Fibroblast of upper back skin (primary cell): ENCODE measurements at regions not wholly inside any gene's neighbourhood (a gene's known extent, or its start where the extent isn't known, plus 50 kb on each side); places are given as distances from the start of the nearest gene placed in this dataset.

ENCODE experiments used
- DNase-seq: peaks from one replicate; pipeline ENCODE4 v3.0.0-alpha.2; 2013

DNA sequence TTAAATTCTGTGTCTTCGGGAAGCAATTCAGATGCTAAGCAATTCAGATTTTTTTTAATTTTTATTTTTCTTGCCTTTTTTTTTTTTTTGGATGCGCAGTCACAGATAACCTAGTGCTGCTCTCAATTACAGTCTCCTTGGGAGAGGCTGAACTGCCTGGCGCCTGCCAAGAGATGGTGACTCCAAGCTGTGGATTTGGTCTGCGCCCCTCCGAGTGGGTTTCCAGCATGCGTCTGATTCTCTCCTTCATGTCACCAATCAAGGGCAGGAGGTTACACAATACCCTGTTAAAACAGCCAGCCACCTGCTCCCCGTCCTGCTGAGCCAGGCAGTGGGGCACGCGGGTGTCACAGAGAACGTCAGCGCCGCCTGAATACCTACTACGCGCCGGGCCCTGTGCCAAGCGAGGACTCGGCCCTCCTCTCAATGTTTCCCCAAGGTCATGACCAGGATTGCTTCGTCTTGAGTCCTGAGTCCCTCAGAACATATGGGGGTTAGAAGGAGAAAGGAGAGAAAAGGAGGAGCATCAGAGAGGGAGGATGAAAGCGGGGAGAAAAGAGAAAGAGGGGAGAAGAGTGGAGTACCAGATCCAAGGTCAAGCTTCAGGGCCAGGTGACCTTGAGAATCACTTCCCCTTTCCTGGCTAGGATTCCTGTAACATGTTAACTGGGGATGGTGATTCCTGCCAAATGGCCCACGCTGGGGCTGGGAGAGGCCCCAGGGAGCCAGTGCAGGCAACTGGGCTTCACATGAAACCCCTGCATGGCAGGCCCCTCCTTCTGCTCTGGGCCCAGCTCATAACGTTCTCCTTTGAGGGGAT lies 213.6 kb downstream of the URI1 start:
- no peak for DNase-seq

DNA sequence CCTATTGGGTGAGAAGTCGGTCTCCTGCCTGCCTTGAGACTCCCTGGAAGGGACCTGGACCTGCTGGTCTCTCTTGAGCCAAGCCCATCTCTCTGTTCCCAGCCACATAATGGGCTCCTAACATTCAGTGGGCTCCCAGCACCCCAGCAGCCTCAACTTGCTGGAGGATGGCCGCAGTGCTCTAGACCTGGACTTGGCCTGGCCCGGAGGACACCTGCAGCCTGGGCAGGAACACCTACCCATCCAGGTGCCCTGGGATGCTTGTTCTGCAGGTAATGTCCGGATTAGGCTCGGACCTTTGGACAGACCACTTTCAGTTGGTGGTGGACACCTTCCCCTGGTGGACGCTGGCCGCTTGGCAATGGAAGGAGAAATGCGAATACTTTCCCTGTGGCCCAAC lies 214.6 kb downstream of the URI1 start:
- DNase-seq = no peak

DNA sequence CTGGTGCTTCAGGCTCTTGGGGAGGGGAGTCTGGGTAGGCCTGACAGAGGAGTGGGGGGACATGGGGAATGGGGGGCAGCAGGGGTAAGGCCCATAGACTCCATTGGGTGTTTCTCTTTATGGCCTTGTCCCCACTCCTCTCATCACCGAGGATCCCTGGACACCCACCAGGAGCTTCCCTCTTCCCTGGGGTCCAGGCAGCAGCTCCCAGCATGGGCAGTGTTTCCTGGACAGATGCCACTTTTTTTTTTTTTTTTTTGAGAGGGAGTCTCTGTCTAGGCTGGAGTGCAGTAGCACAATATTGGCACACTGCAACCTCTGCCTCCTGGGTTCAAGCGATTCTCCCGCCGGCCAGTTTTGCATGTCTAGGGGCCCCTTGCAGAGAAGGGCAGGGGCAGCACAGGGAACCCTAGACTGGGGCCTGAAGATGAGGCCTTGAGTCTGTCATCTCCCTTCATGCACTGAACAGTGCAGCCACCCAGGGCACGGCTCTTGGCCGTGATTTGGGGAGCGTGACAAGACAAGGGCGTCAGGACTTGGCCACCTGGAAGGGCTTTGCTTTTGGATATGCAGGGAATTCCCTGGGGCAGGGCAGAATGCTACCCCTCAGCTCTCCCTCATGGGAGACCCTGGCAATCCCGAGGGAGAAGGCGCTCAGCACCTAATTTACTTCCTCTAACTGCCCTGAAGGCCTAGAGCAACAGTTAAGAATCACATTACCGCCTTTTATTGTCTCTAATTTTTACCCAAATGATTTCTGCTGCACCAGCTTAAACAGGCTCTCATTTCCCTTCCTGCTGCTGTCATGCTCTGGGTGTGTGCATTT lies 213.9 kb upstream of the ZNF536 start:
- no peak for DNase-seq

DNA sequence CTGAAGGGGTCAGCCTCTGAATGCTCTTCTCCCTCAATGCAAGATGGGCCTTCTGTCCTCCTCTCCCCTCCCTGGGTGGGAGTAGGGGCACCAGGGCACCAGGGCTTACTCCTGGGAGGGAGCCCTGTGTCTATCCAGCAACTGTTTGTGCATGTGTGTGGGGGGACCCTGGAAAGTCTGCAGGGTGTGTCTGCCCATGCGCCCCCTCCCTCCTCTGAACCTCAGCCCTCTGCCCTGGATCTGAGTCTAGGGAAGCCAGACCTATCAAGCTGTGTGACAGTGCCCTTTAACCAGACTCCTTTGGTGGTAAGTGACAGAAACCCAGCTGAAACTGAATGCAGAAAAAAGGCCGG lies 213.3 kb upstream of the ZNF536 start:
- no peak for DNase-seq

DNA sequence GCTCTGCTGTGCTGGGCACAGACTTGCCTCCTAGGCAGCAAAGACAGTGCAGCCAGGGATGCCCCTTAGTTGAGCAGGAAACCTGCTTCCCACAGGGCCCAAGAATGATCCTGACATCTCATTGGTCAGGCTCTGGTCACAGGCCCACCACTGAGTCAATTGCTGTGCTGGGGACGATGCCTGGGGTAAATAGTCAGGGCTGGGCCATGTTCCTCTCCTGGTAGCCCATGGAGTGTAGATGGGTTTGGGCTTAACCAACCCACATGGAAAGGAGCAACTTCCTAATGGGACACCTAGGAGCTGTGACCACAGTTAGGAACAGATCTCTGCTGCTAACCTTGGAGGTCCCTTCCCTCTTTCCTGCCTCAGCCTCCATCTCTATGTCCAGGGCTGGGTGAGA lies 212.5 kb upstream of the ZNF536 start:
- DNase-seq = no peak

DNA sequence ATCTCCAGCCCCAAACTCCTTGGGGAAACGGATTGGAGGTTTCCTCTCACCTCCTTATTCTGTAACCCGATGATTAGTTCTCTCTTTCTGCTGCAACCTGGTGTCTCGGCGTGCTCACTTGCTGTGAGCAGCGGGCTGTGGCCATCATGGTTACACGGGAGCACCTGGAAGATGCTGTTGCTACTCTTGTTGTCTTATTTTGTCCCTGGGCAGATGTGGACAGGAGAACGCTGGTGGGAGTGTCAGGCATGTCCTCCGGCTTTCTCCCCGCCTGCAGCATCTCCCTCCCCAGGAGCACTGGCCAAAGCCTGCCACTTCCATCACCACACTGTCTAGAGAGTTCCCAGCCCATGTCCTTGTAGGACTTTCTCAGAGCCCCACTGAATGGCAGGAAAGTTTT lies 211.8 kb upstream of the ZNF536 start:
- DNase-seq = no peak

DNA sequence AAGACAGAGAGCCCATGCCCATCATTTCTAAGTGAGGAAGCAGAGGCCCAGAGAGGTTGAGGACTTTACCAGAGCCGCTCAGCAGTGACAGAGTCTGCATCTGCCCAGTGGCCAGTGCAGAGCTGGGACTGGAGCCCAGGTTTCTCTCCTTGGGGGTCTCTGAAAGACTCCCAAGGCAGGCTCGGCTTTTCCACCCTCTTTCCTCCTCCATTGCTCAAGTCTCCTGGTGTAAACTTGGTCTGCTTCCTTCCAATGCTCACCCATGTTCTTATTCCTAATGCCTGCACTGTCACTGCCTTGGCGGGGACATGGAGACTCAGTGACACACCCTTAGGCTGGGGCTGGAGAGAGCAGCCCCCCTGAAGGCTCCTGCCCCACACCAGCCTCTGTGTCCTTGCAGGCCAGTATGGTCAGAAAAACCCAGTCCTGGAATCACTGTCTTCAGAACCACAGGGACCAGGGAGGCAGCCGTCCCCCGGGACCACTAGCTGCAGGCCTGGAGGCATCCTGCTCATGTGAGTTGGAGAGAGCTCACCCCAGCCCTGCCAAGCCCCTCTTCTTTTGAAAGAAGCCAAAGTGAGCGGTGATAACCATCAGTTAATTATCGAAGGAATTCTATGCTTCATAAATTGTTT lies 211.0 kb upstream of the ZNF536 start:
- DNase-seq = no peak

DNA sequence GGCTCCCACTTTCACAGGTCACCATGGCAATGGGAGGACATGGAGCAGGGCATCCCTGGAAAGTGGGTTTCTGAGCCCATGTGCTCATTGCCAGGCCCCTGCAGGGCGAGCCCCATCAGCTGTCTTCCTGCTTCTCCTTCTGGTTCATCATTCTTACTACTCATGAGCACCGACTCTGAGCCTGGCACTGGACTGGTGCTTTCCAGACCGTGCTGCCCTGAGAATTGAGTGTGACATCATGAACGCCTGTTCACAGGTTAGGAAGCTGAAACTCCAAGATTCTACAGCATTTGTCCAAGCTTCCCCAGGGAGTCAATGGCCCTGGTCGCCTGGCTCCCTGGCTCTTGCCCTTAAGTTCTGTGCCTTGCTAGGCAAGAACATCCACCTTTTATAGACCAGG lies 210.4 kb upstream of the ZNF536 start:
- no peak for DNase-seq

DNA sequence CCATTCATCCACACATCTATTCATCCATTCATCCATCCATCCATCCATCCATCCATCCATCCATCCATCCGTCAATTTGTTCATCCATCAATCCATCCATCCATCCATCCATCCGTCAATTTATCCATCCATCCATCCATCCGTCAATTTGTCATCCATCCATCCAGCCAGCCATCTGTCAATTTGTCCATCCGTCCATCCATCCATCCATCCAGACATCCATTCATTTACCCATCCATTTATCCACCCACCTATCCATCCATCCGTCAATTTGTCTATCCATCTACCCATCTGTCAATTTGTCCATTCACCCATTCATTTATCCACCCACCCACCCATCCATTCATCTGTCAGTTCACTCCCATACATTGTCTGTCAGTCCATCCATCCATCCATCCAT lies 209.5 kb upstream of the ZNF536 start:
- no peak for DNase-seq

DNA sequence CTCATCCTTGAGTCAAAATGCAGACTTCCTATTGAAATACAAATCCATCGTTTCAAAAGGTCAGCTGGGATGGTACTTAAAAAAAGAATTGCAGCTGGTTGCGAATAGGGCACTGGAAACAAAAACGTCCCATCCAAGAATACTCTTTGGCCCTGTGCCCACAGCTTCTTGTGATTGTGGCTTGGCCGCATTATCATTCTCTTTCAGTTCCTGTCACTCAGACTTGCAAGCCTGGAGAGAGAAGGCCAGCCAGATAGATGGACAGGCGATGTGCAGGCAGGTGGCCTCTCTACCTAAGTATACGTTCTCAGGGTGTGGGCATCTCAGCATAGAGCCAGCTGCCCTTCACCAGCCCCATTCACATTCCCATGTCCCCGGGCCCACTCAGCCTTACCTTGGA lies 208.5 kb upstream of the ZNF536 start:
- DNase-seq = no peak

DNA sequence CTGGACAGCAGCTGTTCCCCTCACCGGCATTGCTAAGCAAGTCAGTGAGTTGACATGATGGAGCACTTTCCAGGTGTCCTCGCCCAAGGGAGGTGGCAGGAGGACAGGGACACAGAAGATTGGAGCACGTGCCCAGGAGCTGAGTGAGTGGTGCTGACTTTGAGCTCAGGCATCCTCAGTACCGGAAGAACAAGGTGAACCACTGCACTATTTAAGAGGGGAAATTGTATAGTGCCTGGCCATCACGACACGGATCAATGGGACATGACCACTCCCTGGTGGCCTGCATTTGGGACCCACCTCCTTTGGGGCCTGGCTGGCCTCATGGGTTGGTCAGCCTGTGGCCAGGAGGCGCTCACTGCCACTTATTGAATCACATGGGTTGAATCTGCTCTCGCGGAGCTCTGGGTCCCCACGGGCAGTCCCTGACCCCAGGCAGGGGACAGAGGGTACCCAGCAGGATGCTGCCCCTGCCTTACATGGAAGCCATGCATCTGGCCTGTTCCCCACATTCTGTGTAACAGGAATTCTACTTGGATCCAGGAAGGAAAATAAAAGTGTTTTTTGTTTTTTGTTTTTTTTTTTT lies 206.9 kb upstream of the ZNF536 start:
- no peak for DNase-seq

DNA sequence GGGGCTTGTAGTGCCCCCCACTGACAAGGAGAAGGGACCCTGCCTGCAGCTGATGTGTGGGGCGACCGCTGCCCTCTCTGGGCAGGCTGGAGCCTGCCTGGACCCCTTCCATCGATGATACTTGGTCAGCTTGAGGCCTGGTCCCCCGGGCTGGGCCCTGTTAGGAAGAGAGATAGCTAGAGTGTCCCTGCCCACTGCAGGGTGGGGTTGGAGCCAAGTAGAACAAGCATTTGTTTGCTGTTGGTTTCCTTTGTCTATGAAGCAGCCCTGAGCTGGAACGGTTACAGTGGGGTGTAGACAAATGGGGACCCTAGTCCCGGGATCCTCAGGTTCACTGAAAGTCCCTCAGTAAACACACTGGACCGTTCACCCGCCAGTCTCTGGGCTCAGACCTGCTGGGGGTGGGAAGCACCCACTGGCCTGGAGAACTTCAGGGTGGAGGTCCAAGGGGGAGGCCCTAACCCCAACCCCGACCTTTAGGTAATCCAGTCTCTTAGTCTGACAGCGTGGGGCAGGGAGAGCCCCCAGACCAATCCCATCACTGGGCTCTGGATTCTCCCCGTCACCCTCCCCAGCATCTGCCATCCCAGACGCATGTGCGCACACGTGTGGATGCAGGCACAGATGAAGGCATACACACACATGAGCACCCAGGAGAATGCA lies 204.8 kb upstream of the ZNF536 start:
- no peak for DNase-seq

DNA sequence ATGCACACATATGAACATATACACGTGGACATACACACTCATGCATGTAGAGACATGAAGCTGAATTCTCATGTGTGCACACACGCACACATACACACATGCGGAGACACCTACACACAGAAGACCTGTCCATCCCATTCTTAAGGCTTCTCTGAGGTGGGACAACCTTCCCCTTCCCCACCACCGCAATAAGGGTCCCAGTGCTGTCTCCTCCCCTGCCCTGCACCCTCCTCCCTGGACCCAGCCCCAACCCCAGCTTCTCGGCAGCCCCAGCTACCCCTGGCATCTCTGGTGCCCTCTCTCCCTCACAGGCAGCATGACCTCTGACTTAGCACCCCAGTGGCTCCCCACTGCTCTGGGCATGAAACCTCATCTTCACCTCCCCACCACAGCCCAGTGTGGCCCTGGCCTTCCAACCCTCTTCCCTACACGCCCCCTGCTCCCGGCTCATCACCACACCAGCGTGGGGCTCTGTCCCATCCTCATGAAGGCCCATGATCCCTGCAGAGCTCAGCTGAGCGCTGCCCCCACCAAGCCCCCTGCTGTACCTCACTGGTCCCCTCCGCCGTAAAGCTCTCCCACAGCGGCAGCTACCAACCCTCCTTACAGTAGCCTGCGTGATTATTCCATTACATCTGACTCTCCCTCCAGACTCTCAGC lies 204.1 kb upstream of the ZNF536 start:
- no peak for DNase-seq

DNA sequence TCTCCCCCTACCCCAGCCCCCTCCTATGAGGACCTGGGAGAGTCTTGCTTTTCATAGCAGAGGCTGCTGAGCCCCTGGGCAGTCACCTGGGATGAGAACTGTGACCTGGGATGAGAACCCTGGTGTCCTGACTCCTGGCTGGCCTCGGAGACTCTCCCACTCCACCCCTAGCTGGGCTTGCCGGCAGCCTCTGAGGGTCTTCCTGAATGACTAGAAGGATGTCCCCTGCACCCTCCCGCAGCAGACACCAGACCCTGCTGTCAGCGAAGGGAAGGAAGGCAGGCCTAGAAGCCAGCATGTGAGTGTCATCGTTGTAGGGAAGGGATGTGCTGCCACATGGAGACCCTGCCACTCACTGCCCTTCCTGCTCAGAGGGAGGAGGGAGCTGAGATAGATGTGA lies 203.4 kb upstream of the ZNF536 start:
- no peak for DNase-seq

DNA sequence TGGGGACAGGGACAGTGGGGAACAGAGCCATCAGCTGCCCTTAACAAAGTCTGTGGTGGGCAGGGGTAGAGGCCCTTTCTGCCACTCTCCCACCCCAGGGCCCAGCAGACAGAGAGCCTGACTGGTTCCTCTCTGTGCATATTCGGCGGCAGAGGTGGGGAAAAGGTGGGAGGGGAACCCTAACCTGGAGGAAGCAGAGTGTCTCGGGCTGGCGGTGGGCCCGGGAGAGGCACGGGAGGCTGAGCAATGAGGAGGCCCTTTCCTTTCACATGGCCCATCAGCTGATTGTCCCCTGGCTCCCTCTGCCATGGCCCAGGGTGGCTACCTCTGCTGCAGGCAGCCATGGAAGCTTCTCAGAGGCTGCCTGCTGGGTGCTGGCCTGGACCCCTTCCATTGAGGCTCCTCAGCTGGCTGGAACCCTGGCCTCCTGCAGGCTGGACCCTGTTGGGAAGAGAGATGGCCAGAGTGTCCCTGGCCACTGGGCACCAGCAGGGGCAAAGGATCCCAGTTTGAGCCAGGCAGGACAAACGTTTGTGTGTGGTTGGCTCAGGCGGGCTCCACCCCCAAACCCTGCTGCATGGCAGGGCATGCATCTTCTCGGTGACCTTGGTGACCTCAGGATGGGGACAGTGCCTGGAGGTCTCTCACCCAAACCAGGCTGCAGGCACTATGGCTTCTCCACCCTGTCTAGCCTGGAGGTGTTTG lies 202.8 kb upstream of the ZNF536 start:
- DNase-seq = no peak

DNA sequence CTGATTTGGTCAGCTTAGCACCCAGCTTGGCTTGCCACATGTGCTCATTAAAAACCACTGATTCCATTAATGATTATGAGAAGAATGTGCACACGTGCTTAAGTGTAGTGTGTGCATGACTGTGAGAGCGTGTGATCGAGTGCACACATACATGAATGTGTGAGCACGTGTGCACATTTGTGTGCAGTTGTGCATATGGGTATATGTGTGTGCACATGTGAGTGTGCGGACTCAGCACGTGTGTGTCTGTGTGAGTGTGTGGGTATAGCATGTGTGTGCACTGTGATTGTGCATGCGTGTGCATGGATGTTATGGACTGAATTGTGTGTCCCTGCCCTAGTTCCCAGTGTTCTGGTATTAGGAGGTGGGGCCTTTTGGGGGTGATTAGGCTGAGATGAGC lies 202.1 kb upstream of the ZNF536 start:
- no peak for DNase-seq

DNA sequence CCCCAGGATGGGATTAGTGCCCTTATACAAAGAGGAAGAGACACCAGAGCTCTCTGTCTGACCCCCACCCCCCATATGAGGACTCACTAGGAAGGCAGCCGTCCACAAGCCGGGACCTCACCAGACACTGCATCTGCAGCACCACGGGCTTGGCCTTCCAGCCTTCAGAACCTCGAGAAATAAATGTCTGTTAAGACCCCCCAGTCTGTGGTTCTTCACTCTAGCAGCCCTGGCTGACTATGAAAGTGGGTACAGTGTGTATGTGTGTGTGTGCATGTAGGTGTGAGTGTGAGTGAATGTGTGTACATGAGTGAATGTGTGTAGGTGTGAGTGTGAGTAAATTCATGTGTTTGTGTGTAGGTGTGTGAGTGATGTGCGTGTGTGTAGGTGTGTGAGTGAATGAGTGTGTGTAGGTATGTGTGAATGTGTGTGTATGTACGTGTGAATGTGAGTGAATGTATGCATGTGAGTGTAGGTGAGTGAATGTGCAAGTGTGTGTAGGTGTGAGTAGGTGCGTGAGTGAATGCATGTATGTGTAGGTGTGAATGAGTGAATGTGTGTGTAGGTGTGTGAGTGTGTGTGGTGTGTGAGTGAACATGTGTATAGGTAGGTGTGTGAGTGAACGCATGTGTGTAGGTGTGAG lies 201.6 kb upstream of the ZNF536 start:
- DNase-seq = no peak

DNA sequence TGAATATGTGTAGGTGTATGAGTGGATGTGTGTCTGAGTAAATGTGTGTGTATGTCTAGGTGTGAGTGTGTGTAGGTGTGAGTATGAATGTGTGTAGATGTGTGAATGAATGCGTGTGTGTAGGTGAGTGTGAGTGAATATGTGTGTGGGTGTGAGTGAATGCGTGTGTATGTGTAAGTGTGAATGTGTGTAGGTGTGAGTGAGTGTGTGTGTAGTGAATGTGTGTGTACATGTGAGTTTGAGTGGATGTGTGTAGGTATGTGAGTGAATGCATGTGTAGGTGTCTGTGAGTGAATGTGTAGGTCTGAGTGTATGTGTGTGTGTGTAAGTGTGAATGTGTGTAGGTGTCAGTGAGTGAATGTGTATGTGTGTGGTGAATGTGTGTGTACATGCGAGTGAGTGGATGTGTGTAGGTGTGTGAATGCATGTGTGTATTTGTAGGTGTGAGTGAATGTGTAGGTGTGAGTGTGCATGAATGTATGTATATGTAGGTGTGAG lies 201.0 kb upstream of the ZNF536 start:
- DNase-seq = no peak

DNA sequence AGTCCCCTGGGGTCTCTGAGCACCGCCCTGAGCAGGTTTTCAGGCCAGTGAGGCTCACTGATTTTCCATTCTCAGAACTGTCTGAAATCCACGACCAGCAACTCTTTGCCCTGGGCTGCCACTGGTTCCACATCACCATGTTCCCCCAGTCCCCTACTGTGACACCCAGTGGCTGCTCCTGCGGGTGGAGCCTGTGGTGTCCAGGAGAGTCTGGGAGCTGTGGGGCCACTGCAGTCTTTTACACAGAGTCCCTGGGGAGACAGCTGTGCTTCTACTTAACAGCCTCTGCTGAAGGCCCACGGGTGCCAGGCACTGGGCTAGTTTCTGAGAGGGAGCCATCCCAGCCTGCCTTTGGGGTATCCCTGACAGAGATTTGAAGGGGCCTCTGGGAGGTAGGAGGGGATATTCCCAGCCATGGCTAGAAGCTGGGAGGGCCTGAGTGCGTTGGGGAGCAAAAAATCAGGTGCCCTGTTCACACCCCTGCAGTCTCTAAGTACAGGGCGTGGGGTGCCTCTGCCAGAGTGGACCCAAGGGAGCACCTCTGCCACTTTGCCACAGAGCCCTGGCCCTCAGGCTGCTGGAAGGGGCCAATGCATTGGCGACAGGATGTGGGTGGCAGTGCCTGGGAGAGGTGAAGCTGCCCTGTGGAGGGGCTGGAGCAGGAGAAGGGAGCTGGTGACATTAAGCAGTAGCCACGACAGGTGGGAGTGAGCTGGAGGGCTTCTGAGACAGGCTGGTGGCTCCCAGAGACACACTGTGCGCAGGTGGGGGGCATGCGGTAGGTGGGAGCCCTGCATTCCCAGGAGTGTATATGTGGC lies 200.2 kb upstream of the ZNF536 start:
- DNase-seq = no peak

DNA sequence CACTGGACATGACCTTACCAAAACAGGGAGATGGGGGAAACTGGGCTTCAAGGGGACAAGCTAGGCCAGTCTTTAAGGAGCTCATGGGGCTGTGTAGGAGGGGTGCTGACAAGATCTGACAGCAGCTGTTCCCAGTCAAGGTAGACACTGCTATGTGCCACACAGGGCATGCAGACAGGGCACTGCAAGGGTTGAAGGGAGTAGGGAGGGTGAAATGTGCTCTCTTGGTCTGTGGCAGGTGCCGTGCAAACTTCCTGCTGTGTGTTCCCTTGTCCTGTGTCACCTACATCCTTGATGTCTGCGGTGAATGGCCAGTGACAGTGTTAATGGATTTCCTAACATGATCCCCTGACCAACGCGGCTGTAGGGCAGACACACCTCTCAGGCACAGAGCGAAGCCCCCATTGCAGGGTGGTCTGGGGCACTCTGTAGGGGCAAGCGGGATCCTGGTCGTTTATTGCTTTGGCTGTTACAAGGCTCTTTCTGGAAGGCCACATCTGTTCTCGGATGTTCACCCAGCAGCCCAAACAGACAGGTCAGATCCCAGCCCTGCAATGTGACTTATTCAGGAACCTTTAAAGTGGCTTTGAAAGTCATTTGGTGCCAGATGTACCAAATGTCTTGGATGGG lies 199.5 kb upstream of the ZNF536 start:
- no peak for DNase-seq
